GM23248 (cell line): ENCODE measurements at regions not wholly inside any gene's neighbourhood (a gene's known extent, or its start where the extent isn't known, plus 50 kb on each side); places are given as distances from the start of the nearest gene placed in this dataset.

Experiments used
- EZH2 ChIP-seq: fragments of 200-600 bp; sonication (generic); IDR thresholded peaks from 2 replicates; pipeline ENCODE4 v1.6.1; 2018; ENCODE audit warnings: antibody characterized with exemption, mild to moderate bottlenecking; ENCODE audit not compliant: insufficient read depth, poor library complexity, severe bottlenecking
- EZH2phosphoT487 ChIP-seq: fragments of 200-600 bp; sonication (generic); IDR thresholded peaks from 2 replicates; pipeline ENCODE4 v1.6.1; 2018; ENCODE audit warnings: antibody characterized with exemption, moderate library complexity, mild to moderate bottlenecking, low read depth; ENCODE audit not compliant: insufficient read depth

- no peak for TF ChIP-seq EZH2
- TF ChIP-seq EZH2phosphoT487: no peak
These were observed 66.1 kb upstream of the ATP1A1 start for GRCh38 chr1:116306840-116307442.
